Fibroblast of lung (primary cell): ENCODE measurements at regions not wholly inside any gene's neighbourhood (a gene's known extent, or its start where the extent isn't known, plus 50 kb on each side); places are given as distances from the start of the nearest gene placed in this dataset.

Source experiments
- DNase-seq, 2 donors: peaks; one replicate each; pipeline versions ENCODE4 v3.0.0 to v3.0.0-alpha.2; 2010; ENCODE audit warnings: low read depth in 2 of 2
- H2AFZ ChIP-seq: 2 replicates; pipeline ENCODE4 v1.5.1; 2012; ENCODE audit warnings: low read length, control low read depth, inconsistent platforms
- H3K27ac ChIP-seq: 2 replicates; pipeline ENCODE4 v1.5.1; 2011; ENCODE audit warnings: low read length, control low read depth; ENCODE audit not compliant: insufficient read depth
- H3K27me3 ChIP-seq: 2 replicates; pipeline ENCODE4 v1.5.1; 2011; ENCODE audit warnings: mild to moderate bottlenecking, low read length; ENCODE audit not compliant: control insufficient read depth, insufficient read depth
- H3K36me3 ChIP-seq: 2 replicates; pipeline ENCODE4 v1.5.1; 2011; ENCODE audit warnings: low read length; ENCODE audit not compliant: control insufficient read depth, insufficient read depth
- H3K4me1 ChIP-seq: 2 replicates; pipeline ENCODE4 v1.5.1; 2011; ENCODE audit warnings: low read length; ENCODE audit not compliant: control insufficient read depth, insufficient read depth; ENCODE audit errors: extremely low read depth
- H3K4me2 ChIP-seq: 2 replicates; pipeline ENCODE4 v1.5.1; 2011; ENCODE audit warnings: low read length, control low read depth; ENCODE audit not compliant: insufficient read depth; ENCODE audit errors: extremely low read depth
- H3K4me3 ChIP-seq, 4 experiments: fragments of 200-600 bp in 1 of 4; sonication (generic) in 1 of 4; replicated peaks in 1 of 4; 2 replicates each; pipeline ENCODE4 v1.5.1; 2011 to 2016; ENCODE audit warnings: low read length in 4 of 4, low read depth in 3 of 4, mild to moderate bottlenecking in 3 of 4, control low read depth in 2 of 4, inconsistent platforms in 1 of 4, mixed read lengths in 1 of 4; ENCODE audit not compliant: insufficient read depth in 1 of 4; ENCODE audit errors: control extremely low read depth in 1 of 4
- H3K79me2 ChIP-seq: 2 replicates; pipeline ENCODE4 v1.5.1; 2012; ENCODE audit warnings: mild to moderate bottlenecking, low read length, inconsistent platforms; ENCODE audit not compliant: control insufficient read depth, insufficient read depth
- H3K9ac ChIP-seq: 2 replicates; pipeline ENCODE4 v1.5.1; 2011; ENCODE audit warnings: mild to moderate bottlenecking, low read length, control low read depth; ENCODE audit not compliant: insufficient read depth
- H3K9me3 ChIP-seq: 2 replicates; pipeline ENCODE4 v1.5.1; 2012; ENCODE audit warnings: low read depth, low read length; ENCODE audit not compliant: control insufficient read depth, insufficient read depth
- H4K20me1 ChIP-seq: 2 replicates; pipeline ENCODE4 v1.5.1; 2011; ENCODE audit warnings: low read length; ENCODE audit not compliant: control insufficient read depth, insufficient read depth; ENCODE audit errors: extremely low read depth
- EZH2 ChIP-seq: IDR thresholded peaks from 2 replicates; pipeline ENCODE4 v1.5.1; 2012; ENCODE audit warnings: low read length, control low read depth, mild to moderate bottlenecking; ENCODE audit errors: missing control alignments
- TF ChIP-seq, protein P1 (sequence below), 2 donors: IDR thresholded peaks in 1 of 2; conservative IDR thresholded peaks in 1 of 2; 1 replicate in 1 of 2; 2 replicates in 1 of 2; pipeline ENCODE4 v1.5.1; 2011 to 2012; ENCODE audit warnings: low read length in 2 of 2, control low read depth in 1 of 2, inconsistent platforms in 1 of 2, low read depth in 1 of 2, mild to moderate bottlenecking in 1 of 2

DNA sequence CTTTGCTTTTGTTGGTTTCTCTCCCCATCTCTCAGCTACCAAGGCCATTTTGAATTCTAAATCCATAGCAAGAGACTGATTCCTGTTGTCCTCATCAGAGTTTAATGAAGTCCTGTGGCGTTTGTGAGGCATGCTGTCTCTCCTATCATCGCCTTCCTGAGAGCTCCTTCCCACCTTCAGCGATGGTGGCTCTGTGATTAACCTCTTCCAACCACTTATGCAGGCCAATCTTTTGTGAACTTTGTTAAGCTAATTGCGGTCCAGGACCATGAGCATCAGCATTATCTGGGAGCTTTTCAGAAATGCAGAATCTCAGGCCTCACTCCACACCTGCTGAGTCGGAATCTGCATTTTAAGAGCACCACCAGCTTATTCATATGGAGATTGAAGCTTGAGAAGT, 272.5 kb upstream of the CDYL start:
- Histone ChIP-seq H4K20me1 (no peaks in the 10 kb centered on the region), H3K27ac (no peak overlapping the region), H3K36me3 (no peaks in the 10 kb centered on the region), H3K4me2 (no peak overlapping the region), H3K9me3 (no peaks in the 10 kb centered on the region), H3K27me3 (no peaks in the 10 kb centered on the region), H3K79me2 (no peaks in the 10 kb centered on the region), H3K4me1 (no peaks in the 10 kb centered on the region), H3K9ac (no peak overlapping the region), H3K4me3 (no peak overlapping the region), H2AFZ (no peak overlapping the region)
- DNase-seq, result no peak
- TF ChIP-seq, protein P1, sequence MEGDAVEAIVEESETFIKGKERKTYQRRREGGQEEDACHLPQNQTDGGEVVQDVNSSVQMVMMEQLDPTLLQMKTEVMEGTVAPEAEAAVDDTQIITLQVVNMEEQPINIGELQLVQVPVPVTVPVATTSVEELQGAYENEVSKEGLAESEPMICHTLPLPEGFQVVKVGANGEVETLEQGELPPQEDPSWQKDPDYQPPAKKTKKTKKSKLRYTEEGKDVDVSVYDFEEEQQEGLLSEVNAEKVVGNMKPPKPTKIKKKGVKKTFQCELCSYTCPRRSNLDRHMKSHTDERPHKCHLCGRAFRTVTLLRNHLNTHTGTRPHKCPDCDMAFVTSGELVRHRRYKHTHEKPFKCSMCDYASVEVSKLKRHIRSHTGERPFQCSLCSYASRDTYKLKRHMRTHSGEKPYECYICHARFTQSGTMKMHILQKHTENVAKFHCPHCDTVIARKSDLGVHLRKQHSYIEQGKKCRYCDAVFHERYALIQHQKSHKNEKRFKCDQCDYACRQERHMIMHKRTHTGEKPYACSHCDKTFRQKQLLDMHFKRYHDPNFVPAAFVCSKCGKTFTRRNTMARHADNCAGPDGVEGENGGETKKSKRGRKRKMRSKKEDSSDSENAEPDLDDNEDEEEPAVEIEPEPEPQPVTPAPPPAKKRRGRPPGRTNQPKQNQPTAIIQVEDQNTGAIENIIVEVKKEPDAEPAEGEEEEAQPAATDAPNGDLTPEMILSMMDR (conservative IDR thresholded peaks at IDR 0.05 in 1 of 2, IDR thresholded peaks at IDR 0.05 in 1 of 2; ENCODE audit: low read depth in 1 of 2, low read length in 2 of 2), result no peak
- TF ChIP-seq EZH2, result no peak

- H3K27me3 ChIP-seq, result no peaks in the 10 kb centered on the region
- H3K4me2 ChIP-seq, result no peak overlapping the region
- no peak for DNase-seq
- no peak overlapping the region for H3K4me3 ChIP-seq
- H3K9me3 ChIP-seq, result no peaks in the 10 kb centered on the region
- H2AFZ ChIP-seq, result no peak overlapping the region
- no peaks in the 10 kb centered on the region for H3K79me2 ChIP-seq
- H3K36me3 ChIP-seq, result no peaks in the 10 kb centered on the region
- H3K9ac ChIP-seq, result no peak overlapping the region
- TF ChIP-seq, protein P1 (conservative IDR thresholded peaks at IDR 0.05 in 1 of 2, IDR thresholded peaks at IDR 0.05 in 1 of 2; ENCODE audit: low read depth in 1 of 2, low read length in 2 of 2), result no peak
- TF ChIP-seq EZH2, result no peak
- H3K4me1 ChIP-seq, result no peaks in the 10 kb centered on the region
- no peak overlapping the region for H3K27ac ChIP-seq
- H4K20me1 ChIP-seq, result no peaks in the 10 kb centered on the region
Observed at GRCh38 chr6:4496284-4496683, 279.9 kb upstream of the CDYL start.

- H3K27me3 ChIP-seq, result no peaks in the 10 kb centered on the region
- H3K79me2 ChIP-seq, result no peaks in the 10 kb centered on the region
- no peak overlapping the region for H3K4me3 ChIP-seq
- H2AFZ ChIP-seq, result no peak overlapping the region
- H3K4me2 ChIP-seq, result no peak overlapping the region
- no peaks in the 10 kb centered on the region for H3K9me3 ChIP-seq
- no peak overlapping the region for H3K27ac ChIP-seq
- DNase-seq, result peak; percentile 9 to 11
- H4K20me1 ChIP-seq, result no peaks in the 10 kb centered on the region
- TF ChIP-seq EZH2, result no peak
- TF ChIP-seq, protein P1 (conservative IDR thresholded peaks at IDR 0.05 in 1 of 2, IDR thresholded peaks at IDR 0.05 in 1 of 2; ENCODE audit: low read depth in 1 of 2, low read length in 2 of 2), result no peak
- no peak overlapping the region for H3K9ac ChIP-seq
- H3K4me1 ChIP-seq, result no peaks in the 10 kb centered on the region
- H3K36me3 ChIP-seq, result no peaks in the 10 kb centered on the region
Observed at GRCh38 chr6:4491501-4492260, 284.5 kb upstream of the CDYL start.
